ENCODE measurements at regions not wholly inside any gene's neighbourhood (a gene's known extent, or its start where the extent isn't known, plus 50 kb on each side); places are given as distances from the start of the nearest gene placed in this dataset.

DNA sequence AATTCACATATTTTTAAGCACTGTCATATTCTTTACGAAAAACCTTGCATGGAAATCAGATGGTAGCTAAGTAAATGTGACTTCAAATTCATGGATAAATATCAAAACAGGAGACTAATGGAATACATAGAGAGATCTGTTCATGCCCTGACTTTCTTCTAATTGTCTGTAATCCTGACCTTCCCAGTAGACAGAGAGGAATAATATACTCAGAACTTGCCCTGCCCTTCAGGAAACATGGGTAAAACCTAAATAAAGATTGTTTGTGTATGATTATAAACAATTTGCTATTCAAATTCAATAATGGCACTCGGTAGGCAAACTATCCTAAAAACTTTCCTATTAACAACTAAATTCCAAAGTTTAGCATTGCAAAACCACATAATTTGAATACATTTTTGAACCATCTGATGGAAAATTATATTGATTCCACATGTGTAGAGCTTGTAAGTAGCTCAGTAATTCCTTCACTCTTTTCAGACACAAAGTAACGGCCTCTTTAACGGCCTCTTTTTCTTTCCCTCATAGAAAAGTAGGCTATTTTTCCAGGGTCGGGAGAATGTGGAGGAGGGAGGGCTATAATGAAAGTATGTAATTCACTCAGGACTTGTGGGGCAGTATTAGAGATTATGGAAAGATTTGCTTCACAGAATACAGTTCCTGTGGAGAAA, 227.6 kb downstream of the ALDH8A1 start:
- TF ChIP-seq, protein P1, sequence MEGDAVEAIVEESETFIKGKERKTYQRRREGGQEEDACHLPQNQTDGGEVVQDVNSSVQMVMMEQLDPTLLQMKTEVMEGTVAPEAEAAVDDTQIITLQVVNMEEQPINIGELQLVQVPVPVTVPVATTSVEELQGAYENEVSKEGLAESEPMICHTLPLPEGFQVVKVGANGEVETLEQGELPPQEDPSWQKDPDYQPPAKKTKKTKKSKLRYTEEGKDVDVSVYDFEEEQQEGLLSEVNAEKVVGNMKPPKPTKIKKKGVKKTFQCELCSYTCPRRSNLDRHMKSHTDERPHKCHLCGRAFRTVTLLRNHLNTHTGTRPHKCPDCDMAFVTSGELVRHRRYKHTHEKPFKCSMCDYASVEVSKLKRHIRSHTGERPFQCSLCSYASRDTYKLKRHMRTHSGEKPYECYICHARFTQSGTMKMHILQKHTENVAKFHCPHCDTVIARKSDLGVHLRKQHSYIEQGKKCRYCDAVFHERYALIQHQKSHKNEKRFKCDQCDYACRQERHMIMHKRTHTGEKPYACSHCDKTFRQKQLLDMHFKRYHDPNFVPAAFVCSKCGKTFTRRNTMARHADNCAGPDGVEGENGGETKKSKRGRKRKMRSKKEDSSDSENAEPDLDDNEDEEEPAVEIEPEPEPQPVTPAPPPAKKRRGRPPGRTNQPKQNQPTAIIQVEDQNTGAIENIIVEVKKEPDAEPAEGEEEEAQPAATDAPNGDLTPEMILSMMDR (conservative IDR thresholded peaks at IDR 0.05 in 1 of 2, IDR thresholded peaks at IDR 0.05 in 1 of 2; ENCODE audit: low read depth in 1 of 2, low read length in 2 of 2), result no peak
- no peak for TF ChIP-seq EZH2 (IDR thresholded peaks at IDR 0.05; ENCODE audit: low read length, missing control alignments)
